ENCODE measurements at regions not wholly inside any gene's neighbourhood (a gene's known extent, or its start where the extent isn't known, plus 50 kb on each side); places are given as distances from the start of the nearest gene placed in this dataset.

DNA sequence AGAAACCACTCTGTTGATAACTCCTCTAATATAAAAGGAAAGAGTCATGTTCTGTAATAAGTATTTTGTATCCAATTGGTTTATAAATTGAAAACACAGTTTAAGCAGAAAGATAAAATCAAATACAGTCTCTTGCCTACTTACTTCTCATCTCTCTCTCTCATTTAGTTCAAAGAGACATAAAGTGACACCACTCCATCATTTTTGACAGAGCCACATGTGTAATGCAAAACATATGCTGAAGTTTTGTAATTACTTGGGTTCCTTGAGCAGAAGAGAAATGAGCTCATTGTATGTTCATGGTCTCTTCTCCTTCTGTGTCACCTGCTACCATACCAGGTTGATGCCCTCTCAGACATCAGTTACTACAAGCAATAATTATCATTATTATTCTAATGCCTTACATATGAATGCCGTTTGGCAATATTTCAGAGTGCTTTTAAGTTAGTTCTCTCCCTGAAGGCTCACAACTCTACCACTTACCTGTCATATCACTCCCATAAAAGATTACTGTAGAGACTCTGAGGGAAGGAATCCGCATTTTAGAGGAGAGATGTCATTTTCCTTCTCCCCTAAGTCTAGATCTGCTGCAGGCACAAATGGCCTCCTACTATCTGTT lies 59.9 kb upstream of the SKAP2 start:
- TF ChIP-seq, protein P1, sequence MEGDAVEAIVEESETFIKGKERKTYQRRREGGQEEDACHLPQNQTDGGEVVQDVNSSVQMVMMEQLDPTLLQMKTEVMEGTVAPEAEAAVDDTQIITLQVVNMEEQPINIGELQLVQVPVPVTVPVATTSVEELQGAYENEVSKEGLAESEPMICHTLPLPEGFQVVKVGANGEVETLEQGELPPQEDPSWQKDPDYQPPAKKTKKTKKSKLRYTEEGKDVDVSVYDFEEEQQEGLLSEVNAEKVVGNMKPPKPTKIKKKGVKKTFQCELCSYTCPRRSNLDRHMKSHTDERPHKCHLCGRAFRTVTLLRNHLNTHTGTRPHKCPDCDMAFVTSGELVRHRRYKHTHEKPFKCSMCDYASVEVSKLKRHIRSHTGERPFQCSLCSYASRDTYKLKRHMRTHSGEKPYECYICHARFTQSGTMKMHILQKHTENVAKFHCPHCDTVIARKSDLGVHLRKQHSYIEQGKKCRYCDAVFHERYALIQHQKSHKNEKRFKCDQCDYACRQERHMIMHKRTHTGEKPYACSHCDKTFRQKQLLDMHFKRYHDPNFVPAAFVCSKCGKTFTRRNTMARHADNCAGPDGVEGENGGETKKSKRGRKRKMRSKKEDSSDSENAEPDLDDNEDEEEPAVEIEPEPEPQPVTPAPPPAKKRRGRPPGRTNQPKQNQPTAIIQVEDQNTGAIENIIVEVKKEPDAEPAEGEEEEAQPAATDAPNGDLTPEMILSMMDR (IDR thresholded peaks at IDR 0.05), result no peak
- TF ChIP-seq, protein P2, sequence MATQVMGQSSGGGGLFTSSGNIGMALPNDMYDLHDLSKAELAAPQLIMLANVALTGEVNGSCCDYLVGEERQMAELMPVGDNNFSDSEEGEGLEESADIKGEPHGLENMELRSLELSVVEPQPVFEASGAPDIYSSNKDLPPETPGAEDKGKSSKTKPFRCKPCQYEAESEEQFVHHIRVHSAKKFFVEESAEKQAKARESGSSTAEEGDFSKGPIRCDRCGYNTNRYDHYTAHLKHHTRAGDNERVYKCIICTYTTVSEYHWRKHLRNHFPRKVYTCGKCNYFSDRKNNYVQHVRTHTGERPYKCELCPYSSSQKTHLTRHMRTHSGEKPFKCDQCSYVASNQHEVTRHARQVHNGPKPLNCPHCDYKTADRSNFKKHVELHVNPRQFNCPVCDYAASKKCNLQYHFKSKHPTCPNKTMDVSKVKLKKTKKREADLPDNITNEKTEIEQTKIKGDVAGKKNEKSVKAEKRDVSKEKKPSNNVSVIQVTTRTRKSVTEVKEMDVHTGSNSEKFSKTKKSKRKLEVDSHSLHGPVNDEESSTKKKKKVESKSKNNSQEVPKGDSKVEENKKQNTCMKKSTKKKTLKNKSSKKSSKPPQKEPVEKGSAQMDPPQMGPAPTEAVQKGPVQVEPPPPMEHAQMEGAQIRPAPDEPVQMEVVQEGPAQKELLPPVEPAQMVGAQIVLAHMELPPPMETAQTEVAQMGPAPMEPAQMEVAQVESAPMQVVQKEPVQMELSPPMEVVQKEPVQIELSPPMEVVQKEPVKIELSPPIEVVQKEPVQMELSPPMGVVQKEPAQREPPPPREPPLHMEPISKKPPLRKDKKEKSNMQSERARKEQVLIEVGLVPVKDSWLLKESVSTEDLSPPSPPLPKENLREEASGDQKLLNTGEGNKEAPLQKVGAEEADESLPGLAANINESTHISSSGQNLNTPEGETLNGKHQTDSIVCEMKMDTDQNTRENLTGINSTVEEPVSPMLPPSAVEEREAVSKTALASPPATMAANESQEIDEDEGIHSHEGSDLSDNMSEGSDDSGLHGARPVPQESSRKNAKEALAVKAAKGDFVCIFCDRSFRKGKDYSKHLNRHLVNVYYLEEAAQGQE (IDR thresholded peaks at IDR 0.05; ENCODE audit: insufficient read depth in 1 of 2, low read depth in 2 of 2, low read length in 1 of 2), result no peak

All from Panc1 (cell line).